ENCODE measurements at regions not wholly inside any gene's neighbourhood (a gene's known extent, or its start where the extent isn't known, plus 50 kb on each side); places are given as distances from the start of the nearest gene placed in this dataset.

DNA sequence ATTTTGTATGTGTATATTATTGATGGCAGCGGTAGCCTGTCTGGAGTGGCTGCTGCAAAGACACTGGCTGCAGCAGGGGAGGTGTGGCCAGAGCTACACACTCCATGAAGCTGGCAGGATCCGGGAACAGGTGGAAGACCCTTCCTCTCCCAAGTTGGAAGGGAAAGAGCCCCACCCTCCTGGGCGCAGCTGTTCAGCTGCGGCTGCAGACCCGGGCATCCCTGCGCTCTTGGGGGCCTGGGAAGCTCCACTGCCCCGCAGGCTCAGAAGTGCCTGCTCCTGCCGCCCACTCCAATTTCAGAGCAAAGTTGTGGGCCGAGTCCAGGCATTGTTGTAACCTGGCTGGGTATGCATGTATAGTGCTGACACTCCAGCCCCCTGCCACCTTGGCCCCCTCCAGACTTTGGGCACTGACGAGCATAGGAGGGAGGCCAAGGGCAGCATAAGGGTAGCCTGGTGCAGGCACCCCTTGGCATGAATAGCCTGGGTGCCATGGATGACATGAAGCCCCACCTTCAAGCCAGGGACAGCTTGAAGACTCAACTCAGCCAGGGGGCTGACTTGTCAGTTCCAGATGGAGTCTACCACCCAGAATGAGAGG is 90.7 kb upstream of the TMEM168 start:
- no peak for TF ChIP-seq GATA2 (IDR thresholded peaks at IDR 0.05; ENCODE audit: low read depth, low read length)
- no peak for TF ChIP-seq GATA3 (IDR thresholded peaks at IDR 0.05; ENCODE audit: low read depth, low read length)

All from SH-SY5Y (cell line).